Keratinocyte (primary cell): ENCODE measurements at regions not wholly inside any gene's neighbourhood (a gene's known extent, or its start where the extent isn't known, plus 50 kb on each side); places are given as distances from the start of the nearest gene placed in this dataset.

Experiments used
- DNase-seq: peaks from one replicate; pipeline ENCODE4 v3.0.0-alpha.2; 2011; ENCODE audit warnings: low read depth, missing footprints, low spot score
- FAIRE-seq: peaks from 2 replicates; lab custom pipeline; 2011; peaks lifted over from hg19 to GRCh38; lab: Jason Lieb, UNC
- H2AFZ ChIP-seq: 2 replicates; pipeline ENCODE4 v1.6.0; 2012; ENCODE audit warnings: low read length, control low read depth, inconsistent platforms; ENCODE audit not compliant: control insufficient read depth
- H3K27ac ChIP-seq: 2 replicates; pipeline ENCODE4 v1.5.1; 2011; ENCODE audit warnings: low read length; ENCODE audit not compliant: control insufficient read depth, insufficient read depth
- H3K27me3 ChIP-seq: 3 replicates; pipeline ENCODE4 v1.6.0; 2011; ENCODE audit warnings: low read length; ENCODE audit not compliant: control insufficient read depth, insufficient read depth; ENCODE audit errors: extremely low read depth
- H3K36me3 ChIP-seq, 2 experiments: 2 replicates in 1 of 2; 3 replicates in 1 of 2; pipeline ENCODE4 v1.5.1; 2011; ENCODE audit warnings: low read length in 2 of 2, mild to moderate bottlenecking in 1 of 2; ENCODE audit not compliant: control insufficient read depth in 2 of 2, insufficient read depth in 2 of 2; ENCODE audit errors: extremely low read depth in 1 of 2
- H3K4me1 ChIP-seq: 3 replicates; pipeline ENCODE4 v1.5.1; 2011; ENCODE audit warnings: low read length; ENCODE audit not compliant: control insufficient read depth, insufficient read depth; ENCODE audit errors: extremely low read depth
- H3K4me2 ChIP-seq: 3 replicates; pipeline ENCODE4 v1.6.0; 2011; ENCODE audit warnings: low read depth, low read length; ENCODE audit not compliant: control insufficient read depth, insufficient read depth; ENCODE audit errors: extremely low read depth
- H3K4me3 ChIP-seq, 3 experiments: fragments of 200-600 bp in 1 of 3; sonication (generic) in 1 of 3; 2 replicates in 2 of 3; 3 replicates in 1 of 3; pipeline ENCODE4 v1.5.1; 2011 to 2016; ENCODE audit warnings: low read length in 3 of 3, mild to moderate bottlenecking in 3 of 3, control low read depth in 2 of 3, inconsistent platforms in 1 of 3, low read depth in 1 of 3, mixed read lengths in 1 of 3, mixed run types in 1 of 3, moderate library complexity in 1 of 3; ENCODE audit not compliant: control insufficient read depth in 2 of 3, insufficient read depth in 2 of 3; ENCODE audit errors: extremely low read depth in 1 of 3
- H3K79me2 ChIP-seq: 2 replicates; pipeline ENCODE4 v1.6.0; 2012; ENCODE audit warnings: low read length; ENCODE audit not compliant: control insufficient read depth, insufficient read depth
- H3K9ac ChIP-seq: 3 replicates; pipeline ENCODE4 v1.6.0; 2011; ENCODE audit warnings: low read length; ENCODE audit not compliant: control insufficient read depth, insufficient read depth; ENCODE audit errors: extremely low read depth
- H3K9me1 ChIP-seq: 3 replicates; pipeline ENCODE4 v1.6.0; 2011; ENCODE audit warnings: low read length; ENCODE audit not compliant: control insufficient read depth, insufficient read depth; ENCODE audit errors: extremely low read depth
- H3K9me3 ChIP-seq: 2 replicates; pipeline ENCODE4 v1.5.1; 2012; ENCODE audit warnings: low read depth, low read length; ENCODE audit not compliant: control insufficient read depth
- H4K20me1 ChIP-seq: 3 replicates; pipeline ENCODE4 v1.6.0; 2011; ENCODE audit warnings: low read length; ENCODE audit not compliant: control insufficient read depth, insufficient read depth; ENCODE audit errors: extremely low read depth
- EZH2 ChIP-seq: IDR thresholded peaks from one replicate; pipeline ENCODE4 v1.6.1; 2012; ENCODE audit warnings: inconsistent platforms, mild to moderate bottlenecking, low read length, moderate library complexity
- dilution Hi-C: fragments of 300-500 bp; cut with MboI; formaldehyde crosslinking; loops from one replicate; pipeline ENCODE4 v1.7.0; 2020; ENCODE audit warnings: low sequenced_read_pairs; ENCODE audit not compliant: extremely low pct_ligation_motif_present
- TF ChIP-seq, protein P1 (sequence below), 3 experiments: IDR thresholded peaks in 1 of 3; conservative IDR thresholded peaks in 1 of 3; optimal IDR thresholded peaks in 1 of 3; 2 replicates in 2 of 3; 3 replicates in 1 of 3; pipeline versions ENCODE3 to v1.5.1; 2011; ENCODE audit warnings: low read length in 3 of 3, mild to moderate bottlenecking in 3 of 3, moderate library complexity in 2 of 3, control low read depth in 1 of 3, inconsistent platforms in 1 of 3; ENCODE audit not compliant: insufficient read depth in 2 of 3; ENCODE audit errors: extremely low read depth in 1 of 3

DNA sequence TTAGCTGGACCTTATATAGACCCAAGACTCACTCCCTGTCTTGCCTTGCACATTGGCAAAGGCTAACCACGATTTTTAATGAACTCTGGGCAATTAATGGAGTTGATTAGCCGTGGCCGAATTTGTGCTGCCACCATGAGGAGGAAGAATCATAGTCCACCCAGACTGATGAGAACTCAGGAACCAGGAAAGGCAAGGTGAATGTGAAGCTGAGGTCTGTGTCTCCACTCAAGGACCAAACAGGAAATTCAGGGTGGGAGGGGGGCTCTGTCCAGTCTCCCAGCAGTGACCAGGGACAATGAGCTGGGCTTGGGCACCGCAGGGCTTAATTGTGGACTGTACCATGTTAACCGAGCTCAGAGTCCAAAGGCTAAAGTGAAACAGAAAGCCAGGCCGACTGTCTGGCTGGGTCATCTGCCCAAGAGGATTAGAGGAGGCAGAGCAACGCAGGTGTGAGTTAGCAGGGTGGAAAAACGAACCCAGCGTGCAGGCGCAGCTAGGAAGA is 127.0 kb upstream of the JCAD start:
- Histone ChIP-seq H2AFZ (no peak overlapping the region), H4K20me1 (no peaks in the 10 kb centered on the region), H3K9ac (no peak overlapping the region), H3K4me2 (no peak overlapping the region), H3K4me3 (no peak overlapping the region), H3K4me1 (peaks cover 2% of the 10 kb centered on the region), H3K27me3 (peaks cover 13% of the 10 kb centered on the region), H3K9me3 (no peaks in the 10 kb centered on the region), H3K9me1 (no peaks in the 10 kb centered on the region), H3K79me2 (no peaks in the 10 kb centered on the region), H3K27ac (no peak overlapping the region), H3K36me3 (no peaks in the 10 kb centered on the region)
- no peak for TF ChIP-seq EZH2
- TF ChIP-seq, protein P1, sequence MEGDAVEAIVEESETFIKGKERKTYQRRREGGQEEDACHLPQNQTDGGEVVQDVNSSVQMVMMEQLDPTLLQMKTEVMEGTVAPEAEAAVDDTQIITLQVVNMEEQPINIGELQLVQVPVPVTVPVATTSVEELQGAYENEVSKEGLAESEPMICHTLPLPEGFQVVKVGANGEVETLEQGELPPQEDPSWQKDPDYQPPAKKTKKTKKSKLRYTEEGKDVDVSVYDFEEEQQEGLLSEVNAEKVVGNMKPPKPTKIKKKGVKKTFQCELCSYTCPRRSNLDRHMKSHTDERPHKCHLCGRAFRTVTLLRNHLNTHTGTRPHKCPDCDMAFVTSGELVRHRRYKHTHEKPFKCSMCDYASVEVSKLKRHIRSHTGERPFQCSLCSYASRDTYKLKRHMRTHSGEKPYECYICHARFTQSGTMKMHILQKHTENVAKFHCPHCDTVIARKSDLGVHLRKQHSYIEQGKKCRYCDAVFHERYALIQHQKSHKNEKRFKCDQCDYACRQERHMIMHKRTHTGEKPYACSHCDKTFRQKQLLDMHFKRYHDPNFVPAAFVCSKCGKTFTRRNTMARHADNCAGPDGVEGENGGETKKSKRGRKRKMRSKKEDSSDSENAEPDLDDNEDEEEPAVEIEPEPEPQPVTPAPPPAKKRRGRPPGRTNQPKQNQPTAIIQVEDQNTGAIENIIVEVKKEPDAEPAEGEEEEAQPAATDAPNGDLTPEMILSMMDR (optimal IDR thresholded peaks at IDR 0.05 in 1 of 3, IDR thresholded peaks at IDR 0.05 in 1 of 3, conservative IDR thresholded peaks at IDR 0.05 in 1 of 3; ENCODE audit: extremely low read depth in 1 of 3, insufficient read depth in 2 of 3, low read length in 3 of 3), result peak in 1 of 3 experiments; percentile 19
- dilution Hi-C loops, result no loop called here
- FAIRE-seq, result no peak
- DNase-seq, result no peak

DNA sequence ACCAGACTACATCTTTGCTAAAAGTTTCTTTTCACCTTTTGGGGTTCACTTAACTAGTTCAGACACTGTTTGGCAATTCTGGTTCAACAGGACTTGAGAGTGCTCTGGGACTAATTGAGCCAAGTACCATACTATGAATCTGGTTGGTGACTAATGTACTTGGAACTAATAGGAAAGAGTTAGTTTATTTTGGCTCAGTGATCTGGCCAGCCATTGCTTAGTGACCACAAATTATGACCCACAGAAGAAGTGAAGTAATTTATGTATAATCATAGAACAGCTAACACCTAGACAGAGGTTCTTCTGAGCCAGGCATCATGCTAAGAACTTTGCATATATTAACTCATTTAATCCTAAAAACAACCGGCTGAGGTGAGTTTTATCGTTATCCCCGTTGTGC is 126.5 kb upstream of the JCAD start:
- TF ChIP-seq EZH2, result no peak
- TF ChIP-seq, protein P1 (optimal IDR thresholded peaks at IDR 0.05 in 1 of 3, IDR thresholded peaks at IDR 0.05 in 1 of 3, conservative IDR thresholded peaks at IDR 0.05 in 1 of 3; ENCODE audit: extremely low read depth in 1 of 3, insufficient read depth in 2 of 3, low read length in 3 of 3), result no peak
- Histone ChIP-seq H3K4me2 (no peak overlapping the region), H3K9me3 (no peaks in the 10 kb centered on the region), H3K9ac (no peak overlapping the region), H3K27ac (no peak overlapping the region), H3K36me3 (no peaks in the 10 kb centered on the region), H3K4me1 (peaks cover 2% of the 10 kb centered on the region), H3K27me3 (peaks cover 13% of the 10 kb centered on the region), H4K20me1 (no peaks in the 10 kb centered on the region), H3K9me1 (no peaks in the 10 kb centered on the region), H2AFZ (no peak overlapping the region), H3K4me3 (no peak overlapping the region), H3K79me2 (no peaks in the 10 kb centered on the region)
- dilution Hi-C loops, result no loop called here
- FAIRE-seq (no peak), DNase-seq (peak; percentile 1)
